Bone marrow (tissue), 2 donors: ENCODE measurements at regions not wholly inside any gene's neighbourhood (a gene's known extent, or its start where the extent isn't known, plus 50 kb on each side); places are given as distances from the start of the nearest gene placed in this dataset.

Experiments used
- DNase-seq, 2 donors: peaks; one replicate each; lab custom pipeline; 2025; lab: John Stamatoyannopoulos, UW

- DNase-seq: no peak
Measured at GRCh38 chr10:129396021-129396722, 70.9 kb upstream of the MGMT start.

- no peak for DNase-seq
Measured at GRCh38 chr10:129397198-129397974, 69.7 kb upstream of the MGMT start.

GRCh38 chr10:129398711-129399141 is 68.3 kb upstream of the MGMT start:
- DNase-seq: no peak

GRCh38 chr10:129400426-129400825 is 66.6 kb upstream of the MGMT start:
- no peak for DNase-seq

- no peak for DNase-seq
Measured at GRCh38 chr10:129402459-129402858, 64.6 kb upstream of the MGMT start.

GRCh38 chr10:129404091-129404490 is 63.0 kb upstream of the MGMT start:
- no peak for DNase-seq

- no peak for DNase-seq
Measured at GRCh38 chr10:129405389-129405788, 61.7 kb upstream of the MGMT start.

- no peak for DNase-seq
Measured at GRCh38 chr10:129410688-129411392, 56.2 kb upstream of the MGMT start.

GRCh38 chr10:129411393-129411705 is 55.7 kb upstream of the MGMT start:
- no peak for DNase-seq

GRCh38 chr10:129411772-129412171 is 55.3 kb upstream of the MGMT start:
- no peak for DNase-seq

GRCh38 chr10:129413024-129413423 is 54.0 kb upstream of the MGMT start:
- DNase-seq: no peak

- no peak for DNase-seq
Measured at GRCh38 chr10:129415215-129416140, 51.6 kb upstream of the MGMT start.

GRCh38 chr10:129416155-129416554 is 50.9 kb upstream of the MGMT start:
- no peak for DNase-seq

GRCh38 chr10:129416956-129417765 is 49.9 kb upstream of the MGMT start:
- no peak for DNase-seq
